Endothelial cell of umbilical vein (primary cell): ENCODE measurements at regions not wholly inside any gene's neighbourhood (a gene's known extent, or its start where the extent isn't known, plus 50 kb on each side); places are given as distances from the start of the nearest gene placed in this dataset.

Experiments
- EZH2 ChIP-seq: IDR thresholded peaks from 2 replicates; pipeline ENCODE4 v1.6.1; 2012; ENCODE audit warnings: borderline replicate concordance, low read depth, mild to moderate bottlenecking, moderate library complexity, low read length, inconsistent platforms; ENCODE audit not compliant: severe bottlenecking
- FOS ChIP-seq: IDR thresholded peaks from 2 replicates; pipeline ENCODE4 v1.6.1; 2011; ENCODE audit warnings: mild to moderate bottlenecking, low read length, moderate library complexity, borderline replicate concordance; ENCODE audit not compliant: insufficient read depth
- GATA2 ChIP-seq: IDR thresholded peaks from 2 replicates; pipeline ENCODE4 v1.7.0; 2011; ENCODE audit warnings: low read depth, mild to moderate bottlenecking, moderate library complexity, mixed read lengths, low read length; ENCODE audit not compliant: insufficient read length, insufficient read depth
- MYC ChIP-seq: IDR thresholded peaks from one replicate; pipeline ENCODE4 v1.6.1; 2011; ENCODE audit warnings: mild to moderate bottlenecking, low read depth, low read length
- POLR2A ChIP-seq: IDR thresholded peaks from 2 replicates; pipeline ENCODE4 v1.6.1; 2012; ENCODE audit warnings: low read depth, mild to moderate bottlenecking, control low read depth, low read length
- POLR2AphosphoS5 ChIP-seq: IDR thresholded peaks from 2 replicates; pipeline ENCODE4 v1.6.1; 2012; ENCODE audit warnings: low read depth, mild to moderate bottlenecking, control low read depth, low read length, moderate library complexity; ENCODE audit not compliant: insufficient read depth
- TF ChIP-seq, protein P1 (sequence below), 2 donors: IDR thresholded peaks; 1 replicate in 1 of 2; 2 replicates in 1 of 2; pipeline ENCODE4 v1.5.1; 2011; ENCODE audit warnings: low read length in 2 of 2, mild to moderate bottlenecking in 2 of 2, moderate library complexity in 2 of 2, control low read depth in 1 of 2, inconsistent platforms in 1 of 2, low read depth in 1 of 2; ENCODE audit not compliant: insufficient read depth in 1 of 2; ENCODE audit errors: extremely low read depth in 1 of 2
- TF ChIP-seq, protein P2 (sequence below): IDR thresholded peaks from 2 replicates; pipeline ENCODE4 v1.6.1; 2011; ENCODE audit not compliant: insufficient read depth, insufficient read length

DNA sequence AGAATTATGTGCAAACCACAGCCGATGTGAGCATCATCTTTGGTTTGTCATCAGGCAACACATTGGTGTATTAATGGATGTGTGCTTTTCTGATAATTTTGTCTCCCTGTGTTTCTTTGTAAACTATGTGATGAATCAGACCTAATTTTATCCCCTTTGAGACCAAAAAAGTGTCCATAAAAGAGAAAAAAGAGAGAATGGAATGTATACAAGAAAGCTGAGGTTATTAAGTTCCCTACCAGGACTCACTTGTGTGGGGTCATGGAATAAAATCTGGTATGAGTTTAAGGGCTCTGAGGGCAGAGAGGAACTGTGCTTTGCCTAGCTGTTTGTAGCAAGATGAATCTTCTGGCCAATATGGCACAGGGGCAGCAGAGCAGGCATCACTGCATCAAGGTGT, 239.5 kb upstream of the HAND2 start:
- TF ChIP-seq, protein P1, sequence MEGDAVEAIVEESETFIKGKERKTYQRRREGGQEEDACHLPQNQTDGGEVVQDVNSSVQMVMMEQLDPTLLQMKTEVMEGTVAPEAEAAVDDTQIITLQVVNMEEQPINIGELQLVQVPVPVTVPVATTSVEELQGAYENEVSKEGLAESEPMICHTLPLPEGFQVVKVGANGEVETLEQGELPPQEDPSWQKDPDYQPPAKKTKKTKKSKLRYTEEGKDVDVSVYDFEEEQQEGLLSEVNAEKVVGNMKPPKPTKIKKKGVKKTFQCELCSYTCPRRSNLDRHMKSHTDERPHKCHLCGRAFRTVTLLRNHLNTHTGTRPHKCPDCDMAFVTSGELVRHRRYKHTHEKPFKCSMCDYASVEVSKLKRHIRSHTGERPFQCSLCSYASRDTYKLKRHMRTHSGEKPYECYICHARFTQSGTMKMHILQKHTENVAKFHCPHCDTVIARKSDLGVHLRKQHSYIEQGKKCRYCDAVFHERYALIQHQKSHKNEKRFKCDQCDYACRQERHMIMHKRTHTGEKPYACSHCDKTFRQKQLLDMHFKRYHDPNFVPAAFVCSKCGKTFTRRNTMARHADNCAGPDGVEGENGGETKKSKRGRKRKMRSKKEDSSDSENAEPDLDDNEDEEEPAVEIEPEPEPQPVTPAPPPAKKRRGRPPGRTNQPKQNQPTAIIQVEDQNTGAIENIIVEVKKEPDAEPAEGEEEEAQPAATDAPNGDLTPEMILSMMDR (IDR thresholded peaks at IDR 0.05; ENCODE audit: extremely low read depth in 1 of 2, insufficient read depth in 1 of 2, low read depth in 1 of 2, low read length in 2 of 2), result no peak
- TF ChIP-seq POLR2A (no peak), EZH2 (no peak), GATA2 (no peak), FOS (no peak), POLR2AphosphoS5 (no peak), MYC (no peak)
- TF ChIP-seq, protein P2, sequence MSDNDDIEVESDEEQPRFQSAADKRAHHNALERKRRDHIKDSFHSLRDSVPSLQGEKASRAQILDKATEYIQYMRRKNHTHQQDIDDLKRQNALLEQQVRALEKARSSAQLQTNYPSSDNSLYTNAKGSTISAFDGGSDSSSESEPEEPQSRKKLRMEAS, result no peak
